ENCODE measurements at regions not wholly inside any gene's neighbourhood (a gene's known extent, or its start where the extent isn't known, plus 50 kb on each side); places are given as distances from the start of the nearest gene placed in this dataset.

- no peak for DNase-seq
Measured at GRCh38 chr10:8946451-8946850, 892.0 kb downstream of the GATA3 start.

DNA sequence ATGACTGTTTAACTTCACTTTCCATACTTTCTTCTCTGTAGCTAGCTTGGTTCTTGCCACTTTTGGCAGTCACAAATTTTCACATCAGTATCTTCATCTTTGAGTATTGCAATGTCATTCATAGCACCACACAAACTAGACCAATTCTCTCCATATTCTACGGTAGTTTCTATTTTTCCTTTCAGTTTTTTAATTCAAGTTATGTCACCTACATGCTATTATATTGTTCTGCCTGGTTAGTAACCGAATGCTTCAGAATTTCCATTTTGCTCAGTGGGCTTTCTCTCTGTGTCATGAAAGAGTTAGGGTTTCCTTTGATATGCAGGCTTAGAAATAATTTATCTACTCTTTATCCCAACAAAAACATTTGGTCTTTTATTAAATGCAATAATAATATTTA is 896.5 kb downstream of the GATA3 start:
- no peak for DNase-seq

DNA sequence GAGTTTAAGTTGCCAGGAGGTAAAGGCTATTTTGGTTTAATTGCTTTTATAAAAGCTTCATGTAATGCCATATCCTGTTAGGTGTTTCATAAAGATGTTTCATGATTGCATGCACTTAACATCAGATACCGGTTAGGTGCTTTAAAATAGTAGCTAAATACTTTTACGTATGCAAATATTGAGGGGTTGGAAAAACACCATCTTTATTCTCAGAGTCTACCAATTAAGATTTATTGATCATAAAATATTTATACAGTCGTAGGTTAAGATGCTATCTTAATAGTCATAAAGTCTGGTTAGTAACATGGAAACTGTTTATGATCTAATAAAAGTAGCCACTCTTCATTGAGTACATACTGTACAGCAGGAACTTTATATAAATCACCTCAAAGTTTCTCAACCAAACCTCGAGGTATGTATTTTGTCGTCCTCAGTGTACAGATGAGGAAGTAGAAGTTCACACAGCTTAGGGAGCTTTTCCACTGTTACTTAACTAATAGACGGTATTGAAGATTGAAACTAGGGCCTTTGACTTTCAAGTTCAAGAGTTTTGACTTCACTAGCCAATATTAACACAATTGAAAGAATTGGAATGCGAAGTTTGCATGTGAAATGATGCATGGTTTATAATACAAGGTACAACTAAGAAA is 897.1 kb downstream of the GATA3 start:
- DNase-seq = no peak

DNA sequence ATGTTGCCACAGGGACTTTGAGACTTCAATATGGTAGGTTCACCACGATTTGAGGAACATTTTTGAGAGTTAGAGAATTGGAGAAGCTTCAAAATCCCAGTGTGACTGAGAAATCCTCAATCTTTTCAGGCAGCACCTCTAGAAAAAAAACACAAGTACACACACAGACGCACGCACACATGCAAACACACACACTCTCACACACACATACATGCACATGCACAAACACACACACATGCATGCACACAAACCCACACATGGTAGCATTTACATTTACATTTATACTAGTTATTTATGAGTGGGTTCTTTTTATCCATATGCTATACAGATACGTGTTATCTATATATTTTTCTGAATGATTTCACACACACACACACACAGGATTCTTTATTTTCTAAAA is 901.9 kb downstream of the GATA3 start:
- DNase-seq = no peak

GRCh38 chr10:8962249-8962648 is 907.8 kb downstream of the GATA3 start:
- no peak for DNase-seq

- no peak for DNase-seq
Measured at GRCh38 chr10:8967061-8967460, 912.6 kb downstream of the GATA3 start.

DNA sequence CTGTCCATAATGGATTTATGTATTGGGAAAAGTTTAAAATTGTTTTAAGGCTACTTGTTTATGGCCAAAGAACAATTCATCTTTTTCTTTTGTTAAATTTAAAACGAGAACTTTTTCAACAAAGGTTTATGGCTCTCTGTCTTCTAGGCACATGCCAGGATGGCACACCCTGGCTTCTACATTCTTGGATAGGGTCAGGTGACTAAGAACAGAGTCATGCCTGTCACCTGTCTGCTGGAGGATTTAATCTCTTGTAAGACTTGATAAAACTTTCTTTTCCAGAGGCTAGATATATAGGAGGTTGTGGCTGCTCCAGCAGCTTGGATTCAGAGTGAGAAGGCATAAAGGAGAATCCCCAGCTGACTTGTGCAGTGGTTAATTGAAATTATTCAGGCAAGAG is 915.4 kb downstream of the GATA3 start:
- DNase-seq = no peak

DNA sequence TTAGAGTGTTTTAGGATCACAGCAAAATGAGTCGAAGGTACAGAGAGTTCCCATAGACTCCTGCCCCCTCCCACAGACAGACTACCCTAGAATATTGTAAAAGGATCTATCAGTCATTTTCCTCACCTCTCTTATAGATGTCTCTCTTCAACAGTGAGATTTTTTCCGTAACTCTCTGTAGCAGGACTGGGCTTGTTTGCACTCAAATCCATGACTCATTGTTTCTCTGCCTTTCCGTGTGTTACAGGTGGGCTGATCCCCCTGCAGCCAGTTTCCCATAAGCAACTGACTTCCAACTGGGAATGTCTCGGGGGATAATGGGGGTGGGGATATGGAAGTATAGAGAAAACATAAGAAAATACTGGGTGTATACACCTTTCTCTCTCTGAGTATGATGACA is 921.0 kb downstream of the GATA3 start:
- DNase-seq = no peak

DNA sequence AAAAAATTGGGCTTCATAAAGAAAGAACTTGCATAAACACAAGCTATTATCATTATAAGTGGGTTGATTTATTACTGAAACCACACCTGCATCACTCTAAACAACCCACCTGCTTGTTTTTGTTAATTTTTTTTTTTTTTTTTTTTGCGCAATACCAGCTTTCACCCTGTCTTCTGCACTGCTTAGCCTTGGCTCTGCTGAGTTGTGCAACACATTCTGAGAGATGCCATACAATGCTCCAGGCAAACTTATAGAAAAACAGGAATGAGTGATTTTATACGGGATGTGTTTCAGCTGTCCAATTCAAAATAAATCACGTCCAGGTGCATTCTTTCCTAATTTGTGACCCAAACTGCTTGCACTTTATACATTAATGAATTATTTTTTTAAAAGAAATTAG is 923.6 kb downstream of the GATA3 start:
- no peak for DNase-seq

DNA sequence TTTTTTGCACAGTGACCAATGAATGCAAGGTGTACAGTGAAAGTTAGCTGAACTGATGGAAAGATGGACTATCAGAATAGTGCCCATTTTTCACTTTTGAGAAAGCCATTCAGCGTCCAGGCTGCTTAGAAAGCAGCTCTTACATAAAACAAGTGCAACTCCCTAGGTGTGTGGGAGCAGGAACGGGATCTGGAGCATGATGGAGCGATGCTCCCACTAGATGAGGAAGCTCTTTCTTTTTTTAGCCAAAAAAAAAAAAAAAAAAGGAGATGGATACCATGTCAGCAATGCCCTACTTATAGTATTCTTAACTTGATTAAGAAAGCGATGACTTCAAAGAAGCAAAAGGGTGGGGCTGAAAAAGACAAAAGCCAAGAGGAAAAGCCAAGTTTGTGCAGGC is 925.5 kb downstream of the GATA3 start:
- no peak for DNase-seq

GRCh38 chr10:8981277-8981676 is 926.8 kb downstream of the GATA3 start:
- no peak for DNase-seq

GRCh38 chr10:8985651-8986050 is 931.2 kb downstream of the GATA3 start:
- DNase-seq = no peak

GRCh38 chr10:8986975-8987374 is 932.5 kb downstream of the GATA3 start:
- DNase-seq = no peak

DNA sequence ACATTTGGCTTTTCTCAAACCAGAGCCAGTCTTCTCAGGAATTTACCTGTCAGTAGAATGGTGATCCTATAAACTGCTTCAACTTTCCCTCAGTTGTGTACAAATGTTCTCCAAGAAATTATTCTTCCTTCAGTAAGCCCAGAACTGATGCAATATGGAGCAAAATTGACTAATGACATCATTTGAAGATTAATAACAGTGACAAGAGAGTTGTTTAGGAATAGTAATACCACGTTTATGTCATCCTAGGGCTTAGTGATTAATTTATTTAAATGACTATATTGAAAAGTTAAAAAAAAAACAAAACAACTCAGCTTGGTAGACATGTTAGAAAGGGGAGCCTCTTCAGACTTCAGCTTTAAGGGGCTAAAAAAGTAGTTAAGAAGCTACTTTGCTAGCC is 933.2 kb downstream of the GATA3 start:
- DNase-seq = no peak

GRCh38 chr10:8990280-8990987 is 935.9 kb downstream of the GATA3 start:
- no peak for DNase-seq

- no peak for DNase-seq
Measured at GRCh38 chr10:8992009-8992408, 937.5 kb downstream of the GATA3 start.

DNA sequence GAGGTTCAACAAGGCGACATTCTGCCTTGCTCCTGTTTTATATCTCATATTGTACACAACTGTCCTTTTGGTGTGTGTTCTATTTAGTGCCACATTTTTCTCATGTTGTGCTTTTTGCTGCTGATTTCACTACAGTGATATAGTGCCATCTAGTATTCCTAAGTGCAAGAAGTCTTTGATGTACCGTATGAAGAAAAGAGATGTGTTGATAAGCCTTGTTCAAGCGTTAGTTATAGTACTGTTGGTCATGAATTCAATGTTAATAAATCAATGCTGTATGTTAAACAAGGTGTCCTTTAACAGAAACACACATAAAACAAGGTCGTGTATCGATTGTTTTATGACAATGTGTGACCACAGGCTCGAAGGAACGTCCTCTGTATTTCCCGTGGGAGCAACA is 939.4 kb downstream of the GATA3 start:
- DNase-seq = no peak

GRCh38 chr10:8998751-8999150 is 944.3 kb downstream of the GATA3 start:
- DNase-seq = no peak

- no peak for DNase-seq
Measured at GRCh38 chr10:9003122-9003521, 948.6 kb downstream of the GATA3 start.

DNA sequence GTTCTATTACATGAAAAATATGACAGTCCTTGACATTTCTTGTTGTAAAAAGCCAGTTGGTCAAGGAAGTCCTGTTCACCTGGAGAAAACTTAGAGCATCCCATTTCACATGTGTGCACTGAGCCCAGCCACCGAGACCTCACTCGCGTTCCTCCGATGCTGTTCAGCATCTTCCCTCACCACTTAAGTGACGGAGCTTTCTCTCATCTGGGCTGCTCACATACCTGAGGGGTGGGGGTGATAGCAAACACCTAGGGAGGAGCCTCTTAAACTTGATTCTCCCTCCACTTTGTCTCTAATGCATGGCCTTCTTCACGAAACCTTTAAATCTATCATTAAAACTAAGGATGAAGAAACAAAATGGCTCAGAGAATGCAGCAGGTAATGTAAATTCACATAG is 950.2 kb downstream of the GATA3 start:
- no peak for DNase-seq

DNA sequence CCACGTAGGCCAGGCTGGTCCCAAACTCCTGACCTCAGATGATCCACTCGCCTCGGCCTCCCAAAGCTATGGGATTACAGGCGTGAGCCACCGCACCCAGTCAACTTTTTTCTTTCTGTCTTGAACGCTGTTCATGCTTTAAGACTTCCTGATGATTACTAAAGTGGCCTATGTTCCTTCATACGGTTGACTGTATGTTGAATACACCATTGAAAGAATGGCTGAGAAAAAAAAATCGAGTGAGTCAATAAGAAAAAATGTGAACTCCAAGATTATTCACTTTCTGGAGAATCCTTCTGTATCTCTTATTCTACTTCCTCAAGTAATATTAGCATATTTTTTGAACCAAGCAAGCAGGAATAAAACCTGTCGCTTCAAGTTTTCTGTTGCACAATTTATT is 955.0 kb downstream of the GATA3 start:
- no peak for DNase-seq

GRCh38 chr10:9010093-9010492 is 955.6 kb downstream of the GATA3 start:
- DNase-seq = no peak

GRCh38 chr10:9010931-9011670 is 956.6 kb downstream of the GATA3 start:
- DNase-seq = no peak

DNA sequence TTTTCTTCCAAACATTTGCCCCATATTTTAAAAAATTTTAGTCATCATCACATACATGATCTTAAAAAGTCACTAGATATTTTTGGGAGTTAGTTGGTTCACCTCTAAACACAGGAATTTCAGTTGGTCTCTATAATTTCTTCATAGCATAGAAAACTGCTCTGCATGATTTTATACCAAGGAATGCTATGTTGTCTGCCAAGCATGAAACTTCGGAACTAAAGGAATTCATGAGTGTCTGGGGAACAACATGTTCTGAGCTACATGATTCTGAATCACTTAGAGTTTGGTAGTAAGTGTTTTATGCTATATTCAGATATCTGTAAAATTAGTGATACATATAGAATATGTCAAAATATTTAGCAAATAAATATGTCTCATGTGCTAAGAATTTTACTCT is 957.8 kb downstream of the GATA3 start:
- no peak for DNase-seq

All from NCI-H1417 (cell line).